ENCODE measurements at regions not wholly inside any gene's neighbourhood (a gene's known extent, or its start where the extent isn't known, plus 50 kb on each side); places are given as distances from the start of the nearest gene placed in this dataset.
"Not testable (repeated sequence)": the region's sequence is repeated elsewhere in the genome, so short reads cannot be mapped to it uniquely, and the experiment has no call there.

DNA sequence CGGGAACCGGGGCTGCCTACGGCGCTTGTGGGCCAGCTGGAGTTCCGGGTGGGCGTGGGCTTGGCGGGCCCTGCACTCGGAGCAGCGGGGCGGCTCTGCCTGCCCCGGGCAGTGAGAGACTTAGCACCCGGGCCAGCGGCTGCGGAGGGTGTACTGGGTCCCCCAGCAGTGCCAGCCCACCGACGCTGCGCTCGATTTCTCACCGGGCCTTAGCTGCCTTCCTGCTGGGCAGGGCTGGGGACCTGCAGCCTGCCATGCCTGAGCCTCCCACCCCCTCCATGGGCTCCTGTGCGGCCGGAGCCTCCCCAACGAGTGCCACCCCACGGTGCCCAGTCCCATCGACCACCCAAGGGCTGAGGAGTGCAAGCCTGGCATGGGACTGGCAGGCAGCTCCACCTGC, 72.8 kb upstream of the SSBP2 start:
- DNase-seq = not testable (repeated sequence)

DNA sequence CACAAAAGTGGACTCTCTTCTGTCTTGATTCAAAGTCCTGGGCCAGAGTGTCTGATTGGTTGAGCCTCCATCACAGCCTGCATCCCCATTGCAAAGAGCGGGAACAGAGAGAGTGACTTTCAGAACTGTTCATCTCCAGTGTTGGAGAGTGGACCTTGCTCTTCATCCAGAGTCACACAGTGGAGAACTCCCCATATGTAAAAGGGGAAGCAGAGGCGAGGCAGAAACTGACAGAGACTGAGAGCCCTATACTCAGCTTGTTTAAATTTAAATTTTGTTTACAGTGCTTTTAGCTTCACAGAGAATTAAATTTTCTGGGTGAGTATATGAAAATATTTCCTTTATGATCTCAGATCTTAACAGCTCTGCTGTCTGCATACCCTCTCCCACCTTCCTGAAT, 70.0 kb upstream of the SSBP2 start:
- DNase-seq = no peak

DNA sequence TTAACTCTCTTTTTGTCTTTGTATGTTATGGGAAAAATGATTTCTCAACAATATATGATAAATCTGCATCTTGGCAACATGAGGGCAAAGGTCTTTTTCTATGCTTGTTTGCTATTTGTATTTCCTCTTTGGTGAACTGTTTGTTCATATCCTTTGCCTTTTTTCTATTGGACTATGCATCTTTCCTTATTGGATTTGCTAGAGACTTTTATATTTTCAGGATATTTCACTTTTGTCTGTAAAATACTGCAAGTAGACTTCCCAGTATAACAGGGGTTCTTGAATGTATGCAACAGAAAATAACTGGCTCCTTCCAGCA, 69.4 kb upstream of the SSBP2 start:
- DNase-seq = no peak

GRCh38 chr5:81819556-81820317, 68.8 kb upstream of the SSBP2 start:
- no peak for DNase-seq

GRCh38 chr5:81817980-81818379, 67.1 kb upstream of the SSBP2 start:
- no peak for DNase-seq

DNA sequence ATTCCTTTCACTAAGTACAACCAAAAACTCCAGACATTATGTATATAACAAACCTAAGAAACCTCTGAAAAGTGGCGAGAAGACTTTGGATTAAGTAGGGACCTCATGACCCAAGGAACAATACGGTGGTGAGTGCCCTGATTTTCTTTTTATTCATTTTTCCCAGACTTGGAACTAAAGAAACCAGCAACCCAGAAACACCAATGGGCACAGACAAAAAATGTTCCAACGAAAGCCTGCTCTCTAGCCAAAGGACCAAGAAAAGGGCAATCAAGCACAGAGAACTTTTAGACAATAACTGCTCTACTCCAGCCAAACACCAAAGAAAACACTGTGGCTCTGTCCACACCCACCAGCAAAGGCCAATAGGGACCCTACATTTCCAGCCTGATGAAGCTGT, 66.2 kb upstream of the SSBP2 start:
- no peak for DNase-seq

GRCh38 chr5:81815321-81815720, 64.4 kb upstream of the SSBP2 start:
- no peak for DNase-seq

- DNase-seq = no peak
Observed at GRCh38 chr5:81808106-81808505, 57.2 kb upstream of the SSBP2 start.

- no peak for DNase-seq
Observed at GRCh38 chr5:81805086-81805485, 54.2 kb upstream of the SSBP2 start.

DNA sequence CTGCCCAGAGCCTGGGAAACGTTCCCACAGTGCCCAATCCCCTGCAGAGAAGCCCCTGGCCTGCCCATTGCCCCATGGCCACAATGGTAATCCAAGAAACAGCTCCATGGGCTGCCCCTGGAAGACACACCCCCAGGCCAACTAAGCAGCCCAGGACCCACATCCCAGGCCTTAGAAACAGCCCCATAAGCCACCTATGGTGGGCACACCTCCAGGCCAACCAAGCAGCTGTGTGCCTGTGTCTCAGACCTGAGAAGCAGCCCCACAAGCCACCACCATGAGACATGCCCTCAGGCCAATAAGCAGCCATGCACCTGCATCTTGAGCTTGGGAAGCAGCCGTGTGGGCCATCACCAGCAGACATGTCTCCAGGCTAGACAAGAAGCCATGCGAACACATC, 52.9 kb upstream of the SSBP2 start:
- DNase-seq = no peak

DNA sequence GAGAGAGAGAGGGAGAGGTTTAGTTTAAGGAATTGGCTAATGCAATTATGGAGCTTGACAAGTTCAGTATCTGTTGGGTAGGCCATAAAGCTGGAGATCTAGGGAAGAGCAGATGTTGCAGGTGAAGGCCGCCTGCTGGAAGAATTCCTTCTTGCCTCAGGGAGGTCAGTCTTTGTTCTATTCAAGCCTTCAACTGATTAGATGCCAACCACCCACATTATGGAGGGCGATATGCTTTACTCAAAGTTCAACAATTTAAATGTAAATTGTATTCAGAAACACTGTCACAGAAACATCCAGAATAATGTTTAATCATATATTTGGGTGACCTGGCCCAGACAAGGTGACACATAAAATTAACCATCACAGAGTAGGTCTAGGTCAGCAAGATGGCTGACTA, 51.7 kb upstream of the SSBP2 start:
- no peak for DNase-seq

DNA sequence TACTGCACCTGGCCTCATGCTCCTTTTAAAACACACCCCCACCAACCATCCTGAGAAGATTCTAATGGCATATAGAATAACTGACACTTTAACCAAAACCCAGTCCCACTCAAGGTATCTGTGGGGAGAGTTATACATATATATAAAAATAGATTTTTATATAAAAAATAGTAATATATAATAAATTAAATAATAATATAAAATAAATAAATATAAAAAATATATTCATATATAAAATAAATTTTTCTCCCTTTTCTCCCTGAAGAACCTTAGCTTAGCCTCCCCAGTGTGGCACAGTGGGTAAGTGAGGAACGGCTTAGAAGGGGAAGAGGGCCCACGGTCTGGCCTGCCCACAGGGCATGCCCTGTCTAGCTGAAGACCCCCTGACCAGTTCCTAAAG, 51.1 kb upstream of the SSBP2 start:
- no peak for DNase-seq

DNA sequence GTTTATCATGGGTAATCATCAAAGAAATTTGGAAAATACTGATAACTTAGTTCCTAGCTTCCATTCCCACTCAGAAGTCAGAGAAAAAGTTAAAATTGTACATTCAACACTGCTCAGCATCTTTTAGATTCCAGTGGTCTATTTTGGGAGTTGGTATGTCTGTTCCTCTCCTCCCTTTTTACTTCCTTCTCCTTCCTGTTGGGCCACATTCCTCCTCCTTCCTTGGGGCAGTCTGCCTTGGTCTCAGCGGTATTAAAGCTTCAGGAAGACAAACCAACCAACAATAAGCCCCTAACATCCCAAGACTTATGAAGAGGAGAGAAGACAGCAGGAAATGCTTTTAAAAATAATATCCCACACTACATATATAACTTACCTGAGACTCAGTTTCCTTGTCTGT, 49.9 kb upstream of the SSBP2 start:
- no peak for DNase-seq

Data from right hindlimb (tissue), 1 donor.